ENCODE measurements at regions not wholly inside any gene's neighbourhood (a gene's known extent, or its start where the extent isn't known, plus 50 kb on each side); places are given as distances from the start of the nearest gene placed in this dataset.

DNA sequence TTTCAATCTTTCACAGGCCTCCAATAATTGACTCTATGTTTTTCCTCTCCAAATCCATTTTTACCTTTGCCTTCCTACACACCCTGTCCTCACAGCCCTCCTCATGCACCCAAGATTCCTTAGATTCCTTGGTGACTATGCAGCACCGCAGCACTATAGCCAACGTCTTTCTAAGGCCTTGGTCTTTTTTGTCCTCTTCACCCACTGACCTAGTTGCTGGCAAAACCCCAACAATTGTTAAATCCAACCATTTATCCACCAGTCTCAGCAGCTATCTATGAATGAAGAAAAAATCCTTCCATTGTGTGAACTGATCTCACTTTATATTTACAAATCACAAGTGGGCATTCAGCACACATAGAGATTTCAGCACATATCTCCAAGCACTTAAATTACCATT, 203.9 kb downstream of the VGLL3 start:
- H3K4me3 ChIP-seq (replicated peaks; ENCODE audit: insufficient read depth, low read length): no peak overlapping the region
- DNase-seq (ENCODE audit: low read depth in 1 of 2, low spot score in 1 of 2): no peak
- no peak overlapping the region for H3K27ac ChIP-seq (replicated peaks)
- no peaks in the 10 kb centered on the region for H3K27me3 ChIP-seq (ENCODE audit: insufficient read depth, poor library complexity, severe bottlenecking)
- TF ChIP-seq, protein P1, sequence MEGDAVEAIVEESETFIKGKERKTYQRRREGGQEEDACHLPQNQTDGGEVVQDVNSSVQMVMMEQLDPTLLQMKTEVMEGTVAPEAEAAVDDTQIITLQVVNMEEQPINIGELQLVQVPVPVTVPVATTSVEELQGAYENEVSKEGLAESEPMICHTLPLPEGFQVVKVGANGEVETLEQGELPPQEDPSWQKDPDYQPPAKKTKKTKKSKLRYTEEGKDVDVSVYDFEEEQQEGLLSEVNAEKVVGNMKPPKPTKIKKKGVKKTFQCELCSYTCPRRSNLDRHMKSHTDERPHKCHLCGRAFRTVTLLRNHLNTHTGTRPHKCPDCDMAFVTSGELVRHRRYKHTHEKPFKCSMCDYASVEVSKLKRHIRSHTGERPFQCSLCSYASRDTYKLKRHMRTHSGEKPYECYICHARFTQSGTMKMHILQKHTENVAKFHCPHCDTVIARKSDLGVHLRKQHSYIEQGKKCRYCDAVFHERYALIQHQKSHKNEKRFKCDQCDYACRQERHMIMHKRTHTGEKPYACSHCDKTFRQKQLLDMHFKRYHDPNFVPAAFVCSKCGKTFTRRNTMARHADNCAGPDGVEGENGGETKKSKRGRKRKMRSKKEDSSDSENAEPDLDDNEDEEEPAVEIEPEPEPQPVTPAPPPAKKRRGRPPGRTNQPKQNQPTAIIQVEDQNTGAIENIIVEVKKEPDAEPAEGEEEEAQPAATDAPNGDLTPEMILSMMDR (IDR thresholded peaks at IDR 0.05; ENCODE audit: insufficient read depth, low read length): no peak
- TF ChIP-seq POLR2AphosphoS5 (IDR thresholded peaks at IDR 0.05; ENCODE audit: low read depth): no peak
- TF ChIP-seq SPI1 (IDR thresholded peaks at IDR 0.05; ENCODE audit: borderline replicate concordance, low read depth): no peak

DNA sequence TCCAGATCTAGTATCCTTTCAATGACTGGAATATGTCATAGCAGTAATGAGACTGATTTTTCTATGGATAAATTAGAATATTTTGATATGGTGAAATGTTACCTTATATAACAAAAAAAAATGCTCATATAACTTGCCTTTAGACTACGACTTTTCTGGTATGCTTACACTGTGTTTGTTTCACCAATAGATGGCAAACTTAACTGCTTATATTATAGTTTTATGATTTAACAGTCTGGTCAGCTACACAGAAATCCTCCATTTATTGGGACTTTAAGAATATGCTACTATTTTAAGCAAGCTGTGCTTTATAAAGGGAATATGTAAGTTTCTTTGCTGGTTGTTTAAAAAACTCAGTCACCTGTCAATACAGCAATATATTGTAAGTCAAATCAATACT, 205.6 kb downstream of the VGLL3 start:
- H3K27me3 ChIP-seq (ENCODE audit: insufficient read depth, poor library complexity, severe bottlenecking): no peaks in the 10 kb centered on the region
- TF ChIP-seq, protein P1 (IDR thresholded peaks at IDR 0.05; ENCODE audit: insufficient read depth, low read length): no peak
- no peak for TF ChIP-seq SPI1 (IDR thresholded peaks at IDR 0.05; ENCODE audit: borderline replicate concordance, low read depth)
- TF ChIP-seq, protein P2, sequence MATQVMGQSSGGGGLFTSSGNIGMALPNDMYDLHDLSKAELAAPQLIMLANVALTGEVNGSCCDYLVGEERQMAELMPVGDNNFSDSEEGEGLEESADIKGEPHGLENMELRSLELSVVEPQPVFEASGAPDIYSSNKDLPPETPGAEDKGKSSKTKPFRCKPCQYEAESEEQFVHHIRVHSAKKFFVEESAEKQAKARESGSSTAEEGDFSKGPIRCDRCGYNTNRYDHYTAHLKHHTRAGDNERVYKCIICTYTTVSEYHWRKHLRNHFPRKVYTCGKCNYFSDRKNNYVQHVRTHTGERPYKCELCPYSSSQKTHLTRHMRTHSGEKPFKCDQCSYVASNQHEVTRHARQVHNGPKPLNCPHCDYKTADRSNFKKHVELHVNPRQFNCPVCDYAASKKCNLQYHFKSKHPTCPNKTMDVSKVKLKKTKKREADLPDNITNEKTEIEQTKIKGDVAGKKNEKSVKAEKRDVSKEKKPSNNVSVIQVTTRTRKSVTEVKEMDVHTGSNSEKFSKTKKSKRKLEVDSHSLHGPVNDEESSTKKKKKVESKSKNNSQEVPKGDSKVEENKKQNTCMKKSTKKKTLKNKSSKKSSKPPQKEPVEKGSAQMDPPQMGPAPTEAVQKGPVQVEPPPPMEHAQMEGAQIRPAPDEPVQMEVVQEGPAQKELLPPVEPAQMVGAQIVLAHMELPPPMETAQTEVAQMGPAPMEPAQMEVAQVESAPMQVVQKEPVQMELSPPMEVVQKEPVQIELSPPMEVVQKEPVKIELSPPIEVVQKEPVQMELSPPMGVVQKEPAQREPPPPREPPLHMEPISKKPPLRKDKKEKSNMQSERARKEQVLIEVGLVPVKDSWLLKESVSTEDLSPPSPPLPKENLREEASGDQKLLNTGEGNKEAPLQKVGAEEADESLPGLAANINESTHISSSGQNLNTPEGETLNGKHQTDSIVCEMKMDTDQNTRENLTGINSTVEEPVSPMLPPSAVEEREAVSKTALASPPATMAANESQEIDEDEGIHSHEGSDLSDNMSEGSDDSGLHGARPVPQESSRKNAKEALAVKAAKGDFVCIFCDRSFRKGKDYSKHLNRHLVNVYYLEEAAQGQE (IDR thresholded peaks at IDR 0.05; ENCODE audit: insufficient replicate concordance, low read depth): no peak
- TF ChIP-seq GABPA (IDR thresholded peaks at IDR 0.05; ENCODE audit: low read depth): no peak
- no peak for TF ChIP-seq POLR2AphosphoS5 (IDR thresholded peaks at IDR 0.05; ENCODE audit: low read depth)
- no peak overlapping the region for H3K4me3 ChIP-seq (replicated peaks; ENCODE audit: insufficient read depth, low read length)
- DNase-seq (ENCODE audit: low read depth in 1 of 2, low spot score in 1 of 2): no peak
- H3K27ac ChIP-seq (replicated peaks): no peak overlapping the region

DNA sequence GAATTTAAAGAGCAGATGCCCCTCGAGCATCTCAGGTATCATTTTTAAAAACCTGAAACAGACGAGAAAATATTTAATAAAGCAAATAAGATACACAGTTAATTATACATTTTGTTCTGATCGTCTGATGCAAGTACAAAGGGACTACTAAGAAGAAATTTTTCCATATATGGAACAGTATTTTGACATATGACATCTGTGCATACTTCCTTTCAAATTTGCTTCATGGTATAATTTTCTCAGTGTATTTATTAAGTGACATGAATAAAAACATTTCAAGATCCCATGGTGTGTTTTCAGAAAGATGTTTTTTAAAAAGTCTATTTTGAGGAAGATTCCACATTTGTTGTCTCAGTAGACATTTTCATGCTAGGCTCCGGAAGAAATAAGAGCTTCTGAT, 208.1 kb downstream of the VGLL3 start:
- Histone ChIP-seq H3K27me3 (ENCODE audit: insufficient read depth, poor library complexity, severe bottlenecking) (no peaks in the 10 kb centered on the region), H3K4me3 (replicated peaks; ENCODE audit: insufficient read depth, low read length) (no peak overlapping the region), H3K27ac (replicated peaks) (no peak overlapping the region)
- no peak for TF ChIP-seq SPI1 (IDR thresholded peaks at IDR 0.05; ENCODE audit: borderline replicate concordance, low read depth)
- no peak for TF ChIP-seq GABPA (IDR thresholded peaks at IDR 0.05; ENCODE audit: low read depth)
- TF ChIP-seq, protein P2 (IDR thresholded peaks at IDR 0.05; ENCODE audit: insufficient replicate concordance, low read depth): no peak
- TF ChIP-seq, protein P1 (IDR thresholded peaks at IDR 0.05; ENCODE audit: insufficient read depth, low read length): no peak
- TF ChIP-seq POLR2AphosphoS5 (IDR thresholded peaks at IDR 0.05; ENCODE audit: low read depth): no peak
- DNase-seq (ENCODE audit: low read depth in 1 of 2, low spot score in 1 of 2): no peak

DNA sequence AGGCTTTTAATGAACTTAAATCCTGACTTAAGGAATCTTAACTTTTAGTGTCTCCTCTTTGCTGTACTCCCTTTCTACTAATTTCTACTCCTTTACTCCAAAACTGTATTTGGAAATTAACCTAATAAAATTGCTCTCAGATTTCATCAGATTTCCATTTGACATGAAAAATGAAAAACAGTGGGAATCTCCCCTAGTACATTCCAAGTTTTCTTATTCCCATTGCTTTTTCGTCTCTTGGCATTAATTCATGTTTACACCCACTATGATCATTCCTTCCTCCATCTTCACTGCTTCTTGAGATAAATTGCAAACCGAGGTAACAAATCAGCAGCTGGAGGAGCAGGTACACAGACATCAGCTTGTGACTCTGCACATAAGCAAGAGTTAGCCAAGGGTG, 208.7 kb downstream of the VGLL3 start:
- no peak for DNase-seq (ENCODE audit: low read depth in 1 of 2, low spot score in 1 of 2)
- H3K27me3 ChIP-seq (ENCODE audit: insufficient read depth, poor library complexity, severe bottlenecking): no peaks in the 10 kb centered on the region
- no peak overlapping the region for H3K4me3 ChIP-seq (replicated peaks; ENCODE audit: insufficient read depth, low read length)
- no peak overlapping the region for H3K27ac ChIP-seq (replicated peaks)
- TF ChIP-seq POLR2AphosphoS5 (IDR thresholded peaks at IDR 0.05; ENCODE audit: low read depth) (no peak), SPI1 (IDR thresholded peaks at IDR 0.05; ENCODE audit: borderline replicate concordance, low read depth) (no peak), GABPA (IDR thresholded peaks at IDR 0.05; ENCODE audit: low read depth) (no peak)
- TF ChIP-seq, protein P2 (IDR thresholded peaks at IDR 0.05; ENCODE audit: insufficient replicate concordance, low read depth): no peak
- TF ChIP-seq, protein P1 (IDR thresholded peaks at IDR 0.05; ENCODE audit: insufficient read depth, low read length): no peak

Measured in HL-60 (cell line).